SK-N-SH (cell line): ENCODE measurements at regions not wholly inside any gene's neighbourhood (a gene's known extent, or its start where the extent isn't known, plus 50 kb on each side); places are given as distances from the start of the nearest gene placed in this dataset.

Experiments used
- CTCF ChIA-PET: fragments of 300-600, 350-600 bp; formaldehyde crosslinking; extraction: SDS; loops from one replicate; lab custom pipeline; 2021; lab: Yijun Ruan, JAX
- POLR2A ChIA-PET: fragments of 350-600 bp; sonication (Branson Sonifier 250); formaldehyde crosslinking; extraction: SDS; loops from one replicate; lab custom pipeline; 2020; ENCODE audit warnings: antibody characterized with exemption, inconsistent platforms; lab: Yijun Ruan, JAX
- DNase-seq: peaks from one replicate; pipeline ENCODE4 v3.0.0; 2012
- H2AFZ ChIP-seq: fragments of 200-600 bp; sonication (generic); 2 replicates; pipeline ENCODE4 v1.8.1; 2016; ENCODE audit warnings: antibody characterized with exemption, mild to moderate bottlenecking, low read depth
- H3F3A ChIP-seq: fragments of 200-600 bp; sonication (generic); replicated peaks from 2 replicates; pipeline ENCODE3; 2016; ENCODE audit warnings: antibody characterized with exemption, mild to moderate bottlenecking; ENCODE audit not compliant: insufficient read depth
- H3K27ac ChIP-seq, 2 experiments: fragments of 200-500 bp in 1 of 2; fragments of 200-600 bp in 1 of 2; sonication (Bioruptor generic) in 1 of 2; sonication (generic), shearing (Covaris generic) in 1 of 2; 2 replicates each; pipeline versions ENCODE4 v1.5.1 to v1.6.1; 2014 to 2016; ENCODE audit warnings: low read depth in 2 of 2, inconsistent platforms in 1 of 2, low read length in 1 of 2, mild to moderate bottlenecking in 1 of 2, mixed read lengths in 1 of 2
- H3K27me3 ChIP-seq: fragments of 200-600 bp; sonication (generic), shearing (Covaris generic); 2 replicates; pipeline ENCODE4 v1.6.1; 2016; ENCODE audit warnings: mixed run types; ENCODE audit not compliant: insufficient read depth
- H3K36me3 ChIP-seq, 2 experiments: fragments of 200-500 bp in 1 of 2; fragments of 200-600 bp in 1 of 2; sonication (Bioruptor generic) in 1 of 2; sonication (generic) in 1 of 2; replicated peaks in 1 of 2; 2 replicates each; pipeline versions ENCODE3 to v1.5.1; 2014 to 2016; ENCODE audit warnings: low read length in 1 of 2, mild to moderate bottlenecking in 1 of 2; ENCODE audit not compliant: insufficient read depth in 2 of 2, control insufficient read depth in 1 of 2
- H3K4me1 ChIP-seq, 2 experiments: fragments of 200-500 bp in 1 of 2; fragments of 200-600 bp in 1 of 2; sonication (Bioruptor generic) in 1 of 2; sonication (generic), shearing (Covaris generic) in 1 of 2; 2 replicates each; pipeline versions ENCODE4 v1.5.1 to v1.6.1; 2014 to 2016; ENCODE audit warnings: low read depth in 1 of 2, low read length in 1 of 2, mixed run types in 1 of 2; ENCODE audit not compliant: insufficient read depth in 2 of 2, control insufficient read depth in 1 of 2
- H3K4me2 ChIP-seq: fragments of 200-600 bp; sonication (generic), shearing (Covaris generic); 2 replicates; pipeline ENCODE4 v1.6.1; 2017; ENCODE audit warnings: mixed run types
- H3K4me3 ChIP-seq, 2 experiments: fragments of 200-500 bp in 1 of 2; fragments of 200-600 bp in 1 of 2; sonication (Bioruptor generic) in 1 of 2; sonication (generic), shearing (Covaris generic) in 1 of 2; 2 replicates each; pipeline versions ENCODE4 v1.5.1 to v1.8.1; 2014 to 2016; ENCODE audit warnings: low read depth in 2 of 2, inconsistent platforms in 1 of 2, low read length in 1 of 2, mild to moderate bottlenecking in 1 of 2, mixed read lengths in 1 of 2, moderate library complexity in 1 of 2
- H3K79me2 ChIP-seq: fragments of 200-600 bp; sonication (generic); 2 replicates; pipeline ENCODE4 v1.8.1; 2017; ENCODE audit warnings: mild to moderate bottlenecking; ENCODE audit not compliant: insufficient read depth
- H3K9ac ChIP-seq: fragments of 200-600 bp; sonication (generic); 2 replicates; pipeline ENCODE4 v1.6.1; 2017; ENCODE audit warnings: mixed run types
- H3K9me2 ChIP-seq: fragments of 200-600 bp; sonication (generic); 2 replicates; pipeline ENCODE4 v1.6.1; 2017; ENCODE audit warnings: mixed run types
- H3K9me3 ChIP-seq: fragments of 200-600 bp; sonication (generic); 2 replicates; pipeline ENCODE4 v1.6.1; 2017; ENCODE audit warnings: mixed run types, mild to moderate bottlenecking, moderate library complexity
- H4K20me1 ChIP-seq: fragments of 200-600 bp; sonication (generic); 2 replicates; pipeline ENCODE4 v1.6.1; 2017; ENCODE audit warnings: mild to moderate bottlenecking, mixed run types; ENCODE audit not compliant: insufficient read depth
- CHD2 ChIP-seq: fragments of 150-350 bp; IDR thresholded peaks from 2 replicates; pipeline ENCODE4 v1.6.1; 2018; ENCODE audit warnings: low read length; ENCODE audit not compliant: partially characterized antibody
- ELF1 ChIP-seq: IDR thresholded peaks from 2 replicates; pipeline ENCODE4 v1.4.0; 2012
- EP300 ChIP-seq, 2 experiments: IDR thresholded peaks; 2 replicates each; pipeline versions ENCODE4 v1.4.0 to v1.6.1; 2012; ENCODE audit warnings: borderline replicate concordance in 1 of 2, low read depth in 1 of 2, low read length in 1 of 2
- FOSL2 ChIP-seq: IDR thresholded peaks from 2 replicates; pipeline ENCODE4 v1.4.0; 2012; ENCODE audit warnings: low read depth, mild to moderate bottlenecking, moderate library complexity, borderline replicate concordance
- GABPA ChIP-seq: IDR thresholded peaks from 2 replicates; pipeline ENCODE4 v1.4.0; 2012; ENCODE audit warnings: low read depth, mild to moderate bottlenecking
- JUND ChIP-seq: IDR thresholded peaks from 2 replicates; pipeline ENCODE4 v1.4.0; 2012
- NFIC ChIP-seq: IDR thresholded peaks from 2 replicates; pipeline ENCODE4 v1.4.0; 2012; ENCODE audit warnings: borderline replicate concordance
- RXRA ChIP-seq: IDR thresholded peaks from 2 replicates; pipeline ENCODE4 v1.4.0; 2012; ENCODE audit warnings: low read depth, mild to moderate bottlenecking, borderline replicate concordance
- TAF1 ChIP-seq: IDR thresholded peaks from 2 replicates; pipeline ENCODE4 v1.6.1; 2012; ENCODE audit warnings: low read depth, mild to moderate bottlenecking, low read length, moderate library complexity, borderline replicate concordance
- TCF12 ChIP-seq: IDR thresholded peaks from 2 replicates; pipeline ENCODE4 v1.4.0; 2012
- TEAD4 ChIP-seq: IDR thresholded peaks from 2 replicates; pipeline ENCODE4 v1.4.0; 2012; ENCODE audit warnings: mild to moderate bottlenecking, borderline replicate concordance; ENCODE audit not compliant: insufficient read depth
- YY1 ChIP-seq: IDR thresholded peaks from 2 replicates; pipeline ENCODE4 v1.4.0; 2012; ENCODE audit warnings: low read depth, mild to moderate bottlenecking
- WGBS: methylation state at CpG from one replicate; pipeline ENCODE4 v1.1.6; 2017; ENCODE audit warnings: low lambda C conversion rate; 5-methylcytosine and 5-hydroxymethylcytosine counted together
- TF ChIP-seq, protein P1 (sequence below): fragments of 150-350 bp; IDR thresholded peaks from 2 replicates; pipeline ENCODE4 v1.6.1; 2017; ENCODE audit warnings: antibody characterized with exemption, low read length, low read depth, borderline replicate concordance
- TF ChIP-seq, protein P2 (sequence below): IDR thresholded peaks from 2 replicates; pipeline ENCODE4; 2012
- TF ChIP-seq, protein P3 (sequence below): IDR thresholded peaks from 2 replicates; pipeline ENCODE4 v1.4.0; 2012; ENCODE audit warnings: low read depth, borderline replicate concordance

DNA sequence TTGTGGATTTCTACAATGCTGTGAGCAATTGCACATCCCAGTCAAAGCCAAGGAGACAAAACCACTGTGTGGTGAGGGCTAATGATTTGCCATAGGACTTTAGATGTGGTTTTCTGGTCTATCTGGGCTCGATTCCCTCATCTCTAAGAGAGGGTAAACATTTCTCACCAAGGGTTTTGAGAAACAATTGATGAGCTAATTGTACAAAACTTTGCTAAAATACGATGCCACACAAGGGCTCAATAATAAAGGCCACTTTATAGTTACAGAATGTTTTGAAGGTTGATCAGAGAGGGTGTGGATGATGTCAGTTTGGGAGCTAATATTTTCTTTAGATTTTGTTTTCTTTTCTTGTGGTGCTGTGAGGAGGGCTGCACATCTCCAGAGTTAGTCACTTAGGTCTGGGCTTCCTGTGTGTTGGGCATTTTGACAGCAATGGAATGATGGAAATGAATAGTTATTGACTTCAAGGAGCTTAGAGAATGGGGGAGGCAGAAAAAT, 60.8 kb upstream of the SLC38A4 start:
- peak overlapping the region; percentile 58 to 60 for H3K27ac ChIP-seq
- TF ChIP-seq YY1 (no peak), JUND (peak; percentile 55), FOSL2 (0 out of 2 replicates have a peak, but pooled peaks have one; percentile 43), RXRA (no peak), NFIC (no peak), CHD2 (no peak), TEAD4 (0 out of 2 replicates have a peak, but pooled peaks have one; percentile 10), ELF1 (no peak), EP300 (IDR thresholded peaks at IDR 0.05; ENCODE audit: borderline replicate concordance in 1 of 2, low read depth in 1 of 2, low read length in 1 of 2) (peak in 1 of 2 experiments; percentile 51; a peak in 1 of 4 replicates), GABPA (no peak), TAF1 (no peak), TCF12 (peak; percentile 50)
- TF ChIP-seq, protein P1, sequence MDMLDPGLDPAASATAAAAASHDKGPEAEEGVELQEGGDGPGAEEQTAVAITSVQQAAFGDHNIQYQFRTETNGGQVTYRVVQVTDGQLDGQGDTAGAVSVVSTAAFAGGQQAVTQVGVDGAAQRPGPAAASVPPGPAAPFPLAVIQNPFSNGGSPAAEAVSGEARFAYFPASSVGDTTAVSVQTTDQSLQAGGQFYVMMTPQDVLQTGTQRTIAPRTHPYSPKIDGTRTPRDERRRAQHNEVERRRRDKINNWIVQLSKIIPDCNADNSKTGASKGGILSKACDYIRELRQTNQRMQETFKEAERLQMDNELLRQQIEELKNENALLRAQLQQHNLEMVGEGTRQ = no peak
- TF ChIP-seq, protein P2, sequence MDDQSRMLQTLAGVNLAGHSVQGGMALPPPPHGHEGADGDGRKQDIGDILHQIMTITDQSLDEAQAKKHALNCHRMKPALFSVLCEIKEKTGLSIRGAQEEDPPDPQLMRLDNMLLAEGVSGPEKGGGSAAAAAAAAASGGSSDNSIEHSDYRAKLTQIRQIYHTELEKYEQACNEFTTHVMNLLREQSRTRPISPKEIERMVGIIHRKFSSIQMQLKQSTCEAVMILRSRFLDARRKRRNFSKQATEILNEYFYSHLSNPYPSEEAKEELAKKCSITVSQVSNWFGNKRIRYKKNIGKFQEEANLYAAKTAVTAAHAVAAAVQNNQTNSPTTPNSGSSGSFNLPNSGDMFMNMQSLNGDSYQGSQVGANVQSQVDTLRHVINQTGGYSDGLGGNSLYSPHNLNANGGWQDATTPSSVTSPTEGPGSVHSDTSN = peak; percentile 89
- TF ChIP-seq, protein P3, sequence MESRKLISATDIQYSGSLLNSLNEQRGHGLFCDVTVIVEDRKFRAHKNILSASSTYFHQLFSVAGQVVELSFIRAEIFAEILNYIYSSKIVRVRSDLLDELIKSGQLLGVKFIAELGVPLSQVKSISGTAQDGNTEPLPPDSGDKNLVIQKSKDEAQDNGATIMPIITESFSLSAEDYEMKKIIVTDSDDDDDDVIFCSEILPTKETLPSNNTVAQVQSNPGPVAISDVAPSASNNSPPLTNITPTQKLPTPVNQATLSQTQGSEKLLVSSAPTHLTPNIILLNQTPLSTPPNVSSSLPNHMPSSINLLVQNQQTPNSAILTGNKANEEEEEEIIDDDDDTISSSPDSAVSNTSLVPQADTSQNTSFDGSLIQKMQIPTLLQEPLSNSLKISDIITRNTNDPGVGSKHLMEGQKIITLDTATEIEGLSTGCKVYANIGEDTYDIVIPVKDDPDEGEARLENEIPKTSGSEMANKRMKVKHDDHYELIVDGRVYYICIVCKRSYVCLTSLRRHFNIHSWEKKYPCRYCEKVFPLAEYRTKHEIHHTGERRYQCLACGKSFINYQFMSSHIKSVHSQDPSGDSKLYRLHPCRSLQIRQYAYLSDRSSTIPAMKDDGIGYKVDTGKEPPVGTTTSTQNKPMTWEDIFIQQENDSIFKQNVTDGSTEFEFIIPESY = no peak
- TF ChIP-seq, all 33 proteins: peak for 6
- Histone ChIP-seq H3K36me3 (no peaks in the 10 kb centered on the region), H3K4me3 (no peak overlapping the region), H3K4me1 (peaks cover 0 to 24% of the 10 kb centered on the region in 2 experiments; a peak in 2 of 4 replicates), H3F3A (peaks cover 19% of the 10 kb centered on the region), H3K79me2 (no peaks in the 10 kb centered on the region), H2AFZ (peak overlapping the region; percentile 33; the same call in 1 of the 2 replicates), H3K9ac (peak overlapping the region; percentile 39; the same call in 1 of the 2 replicates), H4K20me1 (no peaks in the 10 kb centered on the region), H3K27me3 (no peaks in the 10 kb centered on the region), H3K4me2 (peak overlapping the region; percentile 45), H3K9me2 (no peaks in the 10 kb centered on the region), H3K9me3 (no peaks in the 10 kb centered on the region)
- CTCF ChIA-PET = interaction anchor here (0.6 to 0.7 kb wide), 2 partner anchors 135 to 518 kb away, joined by 3 read pairs; no protein-coding TSS in a partner anchor
- WGBS = 16% methylated on average over 2 of the region's 2 CpGs
- no peak for DNase-seq
- POLR2A ChIA-PET = no interaction called here
